Loucy (cell line): ENCODE measurements at regions not wholly inside any gene's neighbourhood (a gene's known extent, or its start where the extent isn't known, plus 50 kb on each side); places are given as distances from the start of the nearest gene placed in this dataset.

Experiments
- EZH2phosphoT487 ChIP-seq: fragments of 200-600 bp; IDR thresholded peaks from 2 replicates; pipeline ENCODE4 v1.6.1; 2018; ENCODE audit warnings: antibody characterized with exemption, mild to moderate bottlenecking, moderate library complexity, borderline replicate concordance
- TF ChIP-seq, protein P1 (sequence below): fragments of 200-600 bp; sonication (generic); conservative IDR thresholded peaks from 2 replicates; pipeline ENCODE4 v1.5.1; 2014; ENCODE audit warnings: mild to moderate bottlenecking, antibody characterized with exemption, low read length

DNA sequence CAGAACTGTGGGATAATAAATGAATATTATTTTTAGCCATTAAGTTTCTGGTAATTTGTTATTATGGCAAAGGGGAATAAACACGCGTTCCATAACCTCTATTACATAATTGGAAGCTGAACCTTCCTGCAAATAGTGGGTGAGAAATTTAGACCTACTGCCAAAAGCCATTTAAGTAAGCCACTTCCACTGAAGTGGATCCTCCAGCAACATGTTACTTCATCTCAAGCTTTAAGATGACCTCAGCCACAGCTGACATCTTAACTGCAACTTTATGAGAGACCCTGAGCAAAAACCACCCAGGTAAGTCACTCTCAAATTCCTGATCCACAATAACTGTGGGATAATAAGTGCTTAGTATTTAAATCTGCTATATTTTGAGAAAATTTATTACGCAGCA is 1048.6 kb downstream of the FAM133A start:
- TF ChIP-seq, protein P1, sequence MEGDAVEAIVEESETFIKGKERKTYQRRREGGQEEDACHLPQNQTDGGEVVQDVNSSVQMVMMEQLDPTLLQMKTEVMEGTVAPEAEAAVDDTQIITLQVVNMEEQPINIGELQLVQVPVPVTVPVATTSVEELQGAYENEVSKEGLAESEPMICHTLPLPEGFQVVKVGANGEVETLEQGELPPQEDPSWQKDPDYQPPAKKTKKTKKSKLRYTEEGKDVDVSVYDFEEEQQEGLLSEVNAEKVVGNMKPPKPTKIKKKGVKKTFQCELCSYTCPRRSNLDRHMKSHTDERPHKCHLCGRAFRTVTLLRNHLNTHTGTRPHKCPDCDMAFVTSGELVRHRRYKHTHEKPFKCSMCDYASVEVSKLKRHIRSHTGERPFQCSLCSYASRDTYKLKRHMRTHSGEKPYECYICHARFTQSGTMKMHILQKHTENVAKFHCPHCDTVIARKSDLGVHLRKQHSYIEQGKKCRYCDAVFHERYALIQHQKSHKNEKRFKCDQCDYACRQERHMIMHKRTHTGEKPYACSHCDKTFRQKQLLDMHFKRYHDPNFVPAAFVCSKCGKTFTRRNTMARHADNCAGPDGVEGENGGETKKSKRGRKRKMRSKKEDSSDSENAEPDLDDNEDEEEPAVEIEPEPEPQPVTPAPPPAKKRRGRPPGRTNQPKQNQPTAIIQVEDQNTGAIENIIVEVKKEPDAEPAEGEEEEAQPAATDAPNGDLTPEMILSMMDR, result no peak
- no peak for TF ChIP-seq EZH2phosphoT487
